ENCODE measurements at regions not wholly inside any gene's neighbourhood (a gene's known extent, or its start where the extent isn't known, plus 50 kb on each side); places are given as distances from the start of the nearest gene placed in this dataset.
"Not testable (repeated sequence)": the region's sequence is repeated elsewhere in the genome, so short reads cannot be mapped to it uniquely, and the experiment has no call there.

- not testable (repeated sequence) for H3K27ac Mint-ChIP-seq, H3K36me3 Mint-ChIP-seq
Measured at GRCh38 chr9:104323967-104324694, 179.9 kb upstream of the OR13F1 start.

GRCh38 chr9:104326912-104327311 is 177.2 kb upstream of the OR13F1 start:
- Mint-ChIP-seq H3K4me1 (no peaks in the 10 kb centered on the region), H3K27ac (no peak overlapping the region), H3K4me3 (no peak overlapping the region), H3K36me3 (no peaks in the 10 kb centered on the region), H3K9me3 (peaks cover 0 to 16% (median 7%) of the 10 kb centered on the region in 6 donors), H3K27me3 (ENCODE audit: low read depth in 3 of 3) (peaks cover 0 to 1% (median 0%) of the 10 kb centered on the region in 3 donors)
- no peak for DNase-seq

More at GRCh38 chr9:104323967-104324694, 179.9 kb upstream of the OR13F1 start:
- not testable (repeated sequence) for H3K4me1 Mint-ChIP-seq; DNase-seq; H3K4me3 Mint-ChIP-seq; H3K27me3 Mint-ChIP-seq (ENCODE audit: low read depth in 3 of 3)
- peaks cover 0 to 20% (median 6%) of the 10 kb centered on the region in 6 donors for H3K9me3 Mint-ChIP-seq

- Mint-ChIP-seq H3K27me3 (ENCODE audit: low read depth in 3 of 3) (peaks cover 0 to 1% (median 0%) of the 10 kb centered on the region in 3 donors), H3K4me3 (no peak overlapping the region), H3K36me3 (no peaks in the 10 kb centered on the region)
Measured at GRCh38 chr9:104329245-104329644, 174.8 kb upstream of the OR13F1 start.

GRCh38 chr9:104330841-104331240 is 173.2 kb upstream of the OR13F1 start:
- no peak for DNase-seq
- no peaks in the 10 kb centered on the region for H3K36me3 Mint-ChIP-seq
- H3K9me3 Mint-ChIP-seq, result peaks cover 2 to 21% (median 14%) of the 10 kb centered on the region in 6 donors
- H3K27me3 Mint-ChIP-seq (ENCODE audit: low read depth in 3 of 3), result peaks cover 0 to 1% (median 0%) of the 10 kb centered on the region in 3 donors
- no peak overlapping the region for H3K27ac Mint-ChIP-seq
- H3K4me1 Mint-ChIP-seq, result no peaks in the 10 kb centered on the region
- no peak overlapping the region for H3K4me3 Mint-ChIP-seq

More at GRCh38 chr9:104329245-104329644, 174.8 kb upstream of the OR13F1 start:
- Mint-ChIP-seq H3K9me3 (peaks cover 2 to 18% (median 9%) of the 10 kb centered on the region in 6 donors), H3K27ac (no peak overlapping the region), H3K4me1 (no peaks in the 10 kb centered on the region)
- DNase-seq, result no peak

- Mint-ChIP-seq H3K36me3 (no peaks in the 10 kb centered on the region), H3K27me3 (ENCODE audit: low read depth in 3 of 3) (peaks cover 0 to 3% (median 2%) of the 10 kb centered on the region in 3 donors), H3K27ac (no peak overlapping the region), H3K9me3 (peaks cover 2 to 38% (median 15%) of the 10 kb centered on the region in 6 donors), H3K4me3 (no peak overlapping the region), H3K4me1 (no peaks in the 10 kb centered on the region)
- DNase-seq, result no peak
Measured at GRCh38 chr9:104334549-104334948, 169.5 kb upstream of the OR13F1 start.

- no peak for DNase-seq
- Mint-ChIP-seq H3K4me1 (no peaks in the 10 kb centered on the region), H3K4me3 (no peak overlapping the region), H3K9me3 (peaks cover 0 to 42% (median 8%) of the 10 kb centered on the region in 6 donors), H3K27me3 (ENCODE audit: low read depth in 3 of 3) (peaks cover 0 to 2% (median 2%) of the 10 kb centered on the region in 3 donors), H3K27ac (no peak overlapping the region), H3K36me3 (no peaks in the 10 kb centered on the region)
Measured at GRCh38 chr9:104339692-104340091, 164.4 kb upstream of the OR13F1 start.

GRCh38 chr9:104342552-104342951 is 161.5 kb upstream of the OR13F1 start:
- peaks cover 0 to 2% (median 2%) of the 10 kb centered on the region in 3 donors for H3K27me3 Mint-ChIP-seq (ENCODE audit: low read depth in 3 of 3)
- no peak overlapping the region for H3K27ac Mint-ChIP-seq
- no peaks in the 10 kb centered on the region for H3K36me3 Mint-ChIP-seq
- H3K4me1 Mint-ChIP-seq, result no peaks in the 10 kb centered on the region
- H3K4me3 Mint-ChIP-seq, result no peak overlapping the region
- peaks cover 0 to 24% (median under 1%) of the 10 kb centered on the region in 6 donors for H3K9me3 Mint-ChIP-seq
- no peak for DNase-seq

GRCh38 chr9:104345061-104345460 is 159.0 kb upstream of the OR13F1 start:
- H3K27ac Mint-ChIP-seq, result no peak overlapping the region
- H3K9me3 Mint-ChIP-seq, result peaks cover 0 to 10% (median 0%) of the 10 kb centered on the region in 6 donors
- DNase-seq, result no peak
- no peaks in the 10 kb centered on the region for H3K36me3 Mint-ChIP-seq
- H3K4me3 Mint-ChIP-seq, result no peak overlapping the region
- no peaks in the 10 kb centered on the region for H3K4me1 Mint-ChIP-seq
- no peaks in the 10 kb centered on the region for H3K27me3 Mint-ChIP-seq (ENCODE audit: low read depth in 3 of 3)

GRCh38 chr9:104350541-104350940 is 153.5 kb upstream of the OR13F1 start:
- peaks cover 0 to 11% (median 4%) of the 10 kb centered on the region in 6 donors for H3K9me3 Mint-ChIP-seq
- DNase-seq, result no peak
- no peak overlapping the region for H3K27ac Mint-ChIP-seq
- no peak overlapping the region for H3K4me3 Mint-ChIP-seq
- H3K4me1 Mint-ChIP-seq, result no peaks in the 10 kb centered on the region
- no peaks in the 10 kb centered on the region for H3K36me3 Mint-ChIP-seq
- no peaks in the 10 kb centered on the region for H3K27me3 Mint-ChIP-seq (ENCODE audit: low read depth in 3 of 3)

GRCh38 chr9:104351726-104352125 is 152.3 kb upstream of the OR13F1 start:
- Mint-ChIP-seq H3K27ac (no peak overlapping the region), H3K4me1 (no peaks in the 10 kb centered on the region), H3K27me3 (ENCODE audit: low read depth in 3 of 3) (peaks cover 0 to under 1% (median 0%) of the 10 kb centered on the region in 3 donors), H3K9me3 (peaks cover 0 to 13% (median 7%) of the 10 kb centered on the region in 6 donors), H3K4me3 (no peak overlapping the region), H3K36me3 (no peaks in the 10 kb centered on the region)
- DNase-seq, result no peak

GRCh38 chr9:104361207-104361606 is 142.9 kb upstream of the OR13F1 start:
- Mint-ChIP-seq H3K36me3 (no peaks in the 10 kb centered on the region), H3K27me3 (ENCODE audit: low read depth in 3 of 3) (peaks cover 0 to 2% (median 0%) of the 10 kb centered on the region in 3 donors), H3K4me3 (no peak overlapping the region), H3K27ac (no peak overlapping the region), H3K4me1 (no peaks in the 10 kb centered on the region), H3K9me3 (peaks cover 2 to 32% (median 10%) of the 10 kb centered on the region in 6 donors)
- no peak for DNase-seq

GRCh38 chr9:104362912-104363472 is 141.1 kb upstream of the OR13F1 start:
- DNase-seq, result no peak
- no peak overlapping the region for H3K4me3 Mint-ChIP-seq
- H3K36me3 Mint-ChIP-seq, result no peaks in the 10 kb centered on the region
- H3K4me1 Mint-ChIP-seq, result no peaks in the 10 kb centered on the region
- peaks cover 2 to 28% (median 11%) of the 10 kb centered on the region in 6 donors for H3K9me3 Mint-ChIP-seq
- peaks cover 0 to 2% (median 0%) of the 10 kb centered on the region in 3 donors for H3K27me3 Mint-ChIP-seq (ENCODE audit: low read depth in 3 of 3)
- H3K27ac Mint-ChIP-seq, result no peak overlapping the region

GRCh38 chr9:104367507-104367906 is 136.6 kb upstream of the OR13F1 start:
- no peaks in the 10 kb centered on the region for H3K36me3 Mint-ChIP-seq
- no peak overlapping the region for H3K27ac Mint-ChIP-seq
- no peaks in the 10 kb centered on the region for H3K4me1 Mint-ChIP-seq
- H3K27me3 Mint-ChIP-seq (ENCODE audit: low read depth in 3 of 3), result peaks cover 0 to 2% (median 0%) of the 10 kb centered on the region in 3 donors
- no peak for DNase-seq
- peaks cover 0 to 23% (median 12%) of the 10 kb centered on the region in 6 donors for H3K9me3 Mint-ChIP-seq
- no peak overlapping the region for H3K4me3 Mint-ChIP-seq

GRCh38 chr9:104368318-104368717 is 135.7 kb upstream of the OR13F1 start:
- not testable (repeated sequence) for H3K4me3 Mint-ChIP-seq; H3K27me3 Mint-ChIP-seq (ENCODE audit: low read depth in 3 of 3); H3K36me3 Mint-ChIP-seq; DNase-seq; H3K4me1 Mint-ChIP-seq; H3K27ac Mint-ChIP-seq
- H3K9me3 Mint-ChIP-seq, result peaks cover 0 to 23% (median 13%) of the 10 kb centered on the region in 6 donors

All from immature natural killer cell (primary cell).